ENCODE measurements at regions not wholly inside any gene's neighbourhood (a gene's known extent, or its start where the extent isn't known, plus 50 kb on each side); places are given as distances from the start of the nearest gene placed in this dataset.

DNA sequence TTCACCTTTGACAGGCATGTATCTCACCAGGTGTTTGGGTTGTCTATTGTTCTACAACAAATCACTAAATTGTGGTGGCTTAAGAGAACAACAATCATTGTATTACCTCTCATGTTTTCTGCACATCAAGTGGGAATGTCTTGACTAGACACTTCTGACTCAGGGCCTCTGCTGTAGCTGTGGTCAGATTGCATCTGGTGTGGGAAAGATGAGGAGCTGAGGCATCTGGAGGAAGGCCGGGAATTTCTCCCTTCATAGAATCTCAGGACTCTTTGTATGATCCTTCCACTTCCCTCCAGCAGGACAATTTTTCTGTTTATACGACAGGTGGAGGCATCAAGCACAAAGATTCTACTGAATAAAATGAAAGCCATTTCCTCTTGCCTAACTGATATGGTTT lies 511.8 kb upstream of the NBEA start:
- H3K27ac ChIP-seq = no peak overlapping the region
- 66 to 80% methylated on average over 2 of the region's 2 CpGs for WGBS, 2 donors
- H3K9me3 ChIP-seq = no peaks in the 10 kb centered on the region
- H3K36me3 ChIP-seq = no peaks in the 10 kb centered on the region
- TF ChIP-seq, protein P1, sequence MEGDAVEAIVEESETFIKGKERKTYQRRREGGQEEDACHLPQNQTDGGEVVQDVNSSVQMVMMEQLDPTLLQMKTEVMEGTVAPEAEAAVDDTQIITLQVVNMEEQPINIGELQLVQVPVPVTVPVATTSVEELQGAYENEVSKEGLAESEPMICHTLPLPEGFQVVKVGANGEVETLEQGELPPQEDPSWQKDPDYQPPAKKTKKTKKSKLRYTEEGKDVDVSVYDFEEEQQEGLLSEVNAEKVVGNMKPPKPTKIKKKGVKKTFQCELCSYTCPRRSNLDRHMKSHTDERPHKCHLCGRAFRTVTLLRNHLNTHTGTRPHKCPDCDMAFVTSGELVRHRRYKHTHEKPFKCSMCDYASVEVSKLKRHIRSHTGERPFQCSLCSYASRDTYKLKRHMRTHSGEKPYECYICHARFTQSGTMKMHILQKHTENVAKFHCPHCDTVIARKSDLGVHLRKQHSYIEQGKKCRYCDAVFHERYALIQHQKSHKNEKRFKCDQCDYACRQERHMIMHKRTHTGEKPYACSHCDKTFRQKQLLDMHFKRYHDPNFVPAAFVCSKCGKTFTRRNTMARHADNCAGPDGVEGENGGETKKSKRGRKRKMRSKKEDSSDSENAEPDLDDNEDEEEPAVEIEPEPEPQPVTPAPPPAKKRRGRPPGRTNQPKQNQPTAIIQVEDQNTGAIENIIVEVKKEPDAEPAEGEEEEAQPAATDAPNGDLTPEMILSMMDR (IDR thresholded peaks at IDR 0.05) = no peak
- H3K4me3 ChIP-seq = no peak overlapping the region
- intact Hi-C loops (cut with DNase I) = no loop called here
- no peak for FAIRE-seq
- no peaks in the 10 kb centered on the region for H3K4me1 ChIP-seq
- H3K27me3 ChIP-seq = no peaks in the 10 kb centered on the region
- ATAC-seq = no peak
- no peak for DNase-seq

DNA sequence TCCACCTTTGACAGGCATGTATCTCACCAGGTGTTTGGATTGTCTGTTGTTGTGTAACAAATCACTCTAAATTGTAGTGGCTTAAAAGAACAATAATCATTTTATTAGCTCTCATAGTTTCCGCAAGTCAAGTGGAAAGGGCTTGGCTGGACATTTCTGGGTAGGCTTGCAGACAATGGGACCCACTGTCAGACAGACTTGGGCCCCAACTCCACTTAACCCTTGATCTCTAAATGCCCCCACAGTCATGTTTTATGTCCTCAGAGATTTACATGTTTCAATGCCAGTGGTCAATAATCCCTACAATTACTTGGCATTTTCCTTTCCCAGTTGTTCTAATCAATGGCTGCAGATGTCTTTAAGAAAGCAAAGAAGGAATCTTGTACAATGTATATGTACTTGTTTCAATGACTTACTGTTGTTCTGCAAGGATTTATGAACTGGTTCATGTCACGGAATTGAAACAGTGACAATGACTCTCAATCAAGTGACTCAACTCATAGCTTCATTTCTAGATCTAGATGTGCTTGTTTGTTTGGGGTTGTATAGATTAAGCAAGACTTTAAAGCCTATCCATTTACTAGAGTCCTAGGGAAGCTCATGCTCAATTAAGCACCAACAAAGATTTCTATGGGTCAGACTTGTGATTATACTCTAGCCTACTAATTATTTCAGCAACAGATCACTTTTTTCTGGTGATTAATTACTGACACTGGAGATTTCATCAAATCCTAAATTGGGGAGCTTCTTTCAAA lies 510.1 kb upstream of the NBEA start:
- H3K27me3 ChIP-seq = no peaks in the 10 kb centered on the region
- DNase-seq (no peak), FAIRE-seq (no peak), ATAC-seq (no peak)
- 77 to 86% methylated on average over 2 of the region's 2 CpGs for WGBS, 2 donors
- H3K9me3 ChIP-seq = no peaks in the 10 kb centered on the region
- no peaks in the 10 kb centered on the region for H3K36me3 ChIP-seq
- H3K4me3 ChIP-seq = no peak overlapping the region
- H3K27ac ChIP-seq = no peak overlapping the region
- intact Hi-C loops (cut with DNase I) = no loop called here
- H3K4me1 ChIP-seq = no peaks in the 10 kb centered on the region
- TF ChIP-seq, protein P1 (IDR thresholded peaks at IDR 0.05) = no peak

GRCh38 chr13:34435338-34435737 lies 506.7 kb upstream of the NBEA start:
- no peak for FAIRE-seq
- intact Hi-C loops (cut with DNase I) = no loop called here
- 70 to 82% methylated on average over 3 of the region's 3 CpGs for WGBS, 2 donors

DNA sequence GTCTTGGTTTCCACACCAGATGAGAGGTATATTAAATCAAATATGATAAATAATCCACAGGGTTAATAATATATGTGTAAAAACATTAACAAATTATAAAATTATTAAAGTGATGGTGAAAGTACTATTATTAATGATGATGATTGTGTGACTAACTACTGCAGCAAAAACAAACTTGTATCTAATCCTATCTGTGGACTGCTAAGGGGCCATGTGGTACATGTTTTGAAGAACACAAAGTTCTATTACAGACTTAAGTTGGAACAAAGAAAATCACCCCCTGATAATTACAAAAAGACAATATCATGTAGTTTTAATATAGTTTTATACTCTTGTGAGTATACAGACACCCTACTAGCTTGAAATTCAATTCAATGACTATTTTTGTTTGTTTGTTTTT lies 504.2 kb upstream of the NBEA start:
- TF ChIP-seq, protein P1 (IDR thresholded peaks at IDR 0.05) = no peak
- H3K36me3 ChIP-seq = no peaks in the 10 kb centered on the region
- no peak overlapping the region for H3K4me3 ChIP-seq
- DNase-seq (no peak), ATAC-seq (no peak), FAIRE-seq (no peak)
- no peaks in the 10 kb centered on the region for H3K4me1 ChIP-seq
- intact Hi-C loops (cut with DNase I) = no loop called here
- H3K9me3 ChIP-seq = no peaks in the 10 kb centered on the region
- H3K27me3 ChIP-seq = no peaks in the 10 kb centered on the region
- H3K27ac ChIP-seq = no peak overlapping the region

More at GRCh38 chr13:34435338-34435737, 506.7 kb upstream of the NBEA start:
- H3K4me1 ChIP-seq = no peaks in the 10 kb centered on the region
- H3K27ac ChIP-seq = no peak overlapping the region
- ATAC-seq (no peak), DNase-seq (no peak)
- H3K27me3 ChIP-seq = no peaks in the 10 kb centered on the region
- H3K36me3 ChIP-seq = no peaks in the 10 kb centered on the region
- TF ChIP-seq, protein P1 (IDR thresholded peaks at IDR 0.05) = no peak
- no peak overlapping the region for H3K4me3 ChIP-seq
- H3K9me3 ChIP-seq = no peaks in the 10 kb centered on the region

DNA sequence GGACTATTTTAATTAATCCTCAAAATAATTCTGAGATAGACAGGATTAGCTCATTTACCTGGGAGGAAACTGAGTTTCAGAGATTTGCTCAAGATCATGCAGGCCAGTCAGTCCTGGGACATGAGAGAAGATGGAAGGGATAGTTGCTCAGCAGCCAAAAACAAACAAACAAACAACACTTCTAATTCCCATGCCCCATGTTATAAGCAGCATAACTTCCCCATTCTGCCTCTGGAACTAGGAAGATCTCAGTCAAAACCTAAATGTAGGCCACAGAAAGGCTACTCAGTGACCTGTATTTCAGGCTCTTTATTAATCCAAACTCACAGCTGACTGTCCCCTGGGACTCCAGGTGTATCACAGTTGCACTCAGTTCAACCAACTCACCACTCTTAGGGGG lies 489.2 kb upstream of the NBEA start:
- TF ChIP-seq, protein P1 (IDR thresholded peaks at IDR 0.05) = no peak
- Histone ChIP-seq H3K36me3 (no peaks in the 10 kb centered on the region), H3K27ac (no peak overlapping the region), H3K27me3 (no peaks in the 10 kb centered on the region), H3K9me3 (no peaks in the 10 kb centered on the region), H3K4me3 (no peak overlapping the region), H3K4me1 (no peaks in the 10 kb centered on the region)
- DNase-seq (no peak), FAIRE-seq (no peak), ATAC-seq (no peak)
- intact Hi-C loops (cut with DNase I) = no loop called here

All from pancreas (tissue), 10 donors.